HEK293T (cell line): ENCODE measurements at regions not wholly inside any gene's neighbourhood (a gene's known extent, or its start where the extent isn't known, plus 50 kb on each side); places are given as distances from the start of the nearest gene placed in this dataset.

ENCODE experiments used
- BHLHE40 ChIP-seq: fragments of 450-650 bp; IDR thresholded peaks from 2 replicates; pipeline ENCODE4 v1.6.1; 2016; ENCODE audit warnings: mild to moderate bottlenecking, moderate library complexity, borderline replicate concordance
- CTBP1 ChIP-seq: fragments of 450-650 bp; IDR thresholded peaks from 2 replicates; pipeline ENCODE4 v1.6.1; 2016; ENCODE audit warnings: borderline replicate concordance
- ELF4 ChIP-seq: fragments of 450-650 bp; IDR thresholded peaks from 2 replicates; pipeline ENCODE4 v1.6.1; 2017; ENCODE audit warnings: antibody characterized with exemption
- FOXA1 ChIP-seq: fragments of 450-650 bp; IDR thresholded peaks from 2 replicates; pipeline ENCODE4 v1.6.1; 2016; ENCODE audit warnings: mild to moderate bottlenecking
- FOXK2 ChIP-seq: fragments of 450-650 bp; IDR thresholded peaks from 2 replicates; pipeline ENCODE4 v1.6.1; 2016; ENCODE audit warnings: mild to moderate bottlenecking
- FOXM1 ChIP-seq: fragments of 450-650 bp; IDR thresholded peaks from 2 replicates; pipeline ENCODE4 v1.6.1; 2017; ENCODE audit warnings: mild to moderate bottlenecking, borderline replicate concordance
- NFRKB ChIP-seq: fragments of 450-650 bp; IDR thresholded peaks from 2 replicates; pipeline ENCODE4 v1.6.1; 2016; ENCODE audit warnings: mild to moderate bottlenecking, moderate library complexity
- SP1 ChIP-seq: fragments of 450-650 bp; IDR thresholded peaks from 2 replicates; pipeline ENCODE4 v1.6.1; 2017
- TARDBP ChIP-seq: fragments of 450-650 bp; IDR thresholded peaks from 2 replicates; pipeline ENCODE4 v1.6.1; 2016
- ZNF384 ChIP-seq: fragments of 450-650 bp; IDR thresholded peaks from 2 replicates; pipeline ENCODE4 v1.6.1; 2016
- TF ChIP-seq, protein P1 (sequence below): fragments of 450-650 bp; IDR thresholded peaks from 2 replicates; pipeline ENCODE4 v1.6.1; 2016

DNA sequence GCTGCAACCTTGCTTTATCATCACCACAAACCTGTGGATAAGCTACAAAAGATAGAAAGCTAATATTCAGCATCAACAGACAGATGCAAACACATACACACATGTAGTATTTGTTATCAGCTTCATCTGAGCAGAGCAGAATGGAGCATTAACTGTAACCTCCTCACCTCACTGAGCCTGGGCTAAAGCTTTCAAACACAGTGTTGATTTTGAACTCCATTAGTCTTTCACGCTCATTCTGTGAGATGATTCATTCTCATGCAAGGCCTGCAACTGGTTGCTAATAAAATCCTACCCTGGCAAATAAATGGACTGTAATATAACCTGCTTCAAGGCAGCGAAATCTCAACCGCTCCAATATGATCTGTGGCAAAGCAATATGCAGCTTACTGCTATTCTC is 1360.6 kb upstream of the ACO1 start:
- TF ChIP-seq ELF4 (no peak), SP1 (no peak), FOXM1 (no peak), BHLHE40 (no peak), TARDBP (no peak), NFRKB (no peak), ZNF384 (no peak), FOXK2 (no peak), FOXA1 (no peak), CTBP1 (no peak)
- TF ChIP-seq, protein P1, sequence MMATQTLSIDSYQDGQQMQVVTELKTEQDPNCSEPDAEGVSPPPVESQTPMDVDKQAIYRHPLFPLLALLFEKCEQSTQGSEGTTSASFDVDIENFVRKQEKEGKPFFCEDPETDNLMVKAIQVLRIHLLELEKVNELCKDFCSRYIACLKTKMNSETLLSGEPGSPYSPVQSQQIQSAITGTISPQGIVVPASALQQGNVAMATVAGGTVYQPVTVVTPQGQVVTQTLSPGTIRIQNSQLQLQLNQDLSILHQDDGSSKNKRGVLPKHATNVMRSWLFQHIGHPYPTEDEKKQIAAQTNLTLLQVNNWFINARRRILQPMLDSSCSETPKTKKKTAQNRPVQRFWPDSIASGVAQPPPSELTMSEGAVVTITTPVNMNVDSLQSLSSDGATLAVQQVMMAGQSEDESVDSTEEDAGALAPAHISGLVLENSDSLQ: no peak
